Gastrocnemius medialis (tissue), 4 donors: ENCODE measurements at regions not wholly inside any gene's neighbourhood (a gene's known extent, or its start where the extent isn't known, plus 50 kb on each side); places are given as distances from the start of the nearest gene placed in this dataset.

Experiments
- POLR2A ChIP-seq, 2 donors: fragments of 450-650 bp; IDR thresholded peaks; one replicate each; pipeline ENCODE4 v1.6.1; 2017; ENCODE audit warnings: antibody characterized with exemption in 2 of 2, mild to moderate bottlenecking in 2 of 2, moderate library complexity in 2 of 2
- TF ChIP-seq, protein P1 (sequence below), 5 experiments: fragments of 450-650 bp in 3 of 5; fragments of 200-600 bp in 2 of 5; sonication (generic) in 2 of 5; IDR thresholded peaks in 4 of 5; conservative IDR thresholded peaks in 1 of 5; 1 replicate in 4 of 5; 2 replicates in 1 of 5; pipeline ENCODE4 v1.5.1; 2016 to 2019; ENCODE audit warnings: antibody characterized with exemption in 5 of 5, mild to moderate bottlenecking in 3 of 5, moderate library complexity in 3 of 5

GRCh38 chr15:58285921-58286278 lies 145.9 kb upstream of the LIPC start:
- TF ChIP-seq, protein P1, sequence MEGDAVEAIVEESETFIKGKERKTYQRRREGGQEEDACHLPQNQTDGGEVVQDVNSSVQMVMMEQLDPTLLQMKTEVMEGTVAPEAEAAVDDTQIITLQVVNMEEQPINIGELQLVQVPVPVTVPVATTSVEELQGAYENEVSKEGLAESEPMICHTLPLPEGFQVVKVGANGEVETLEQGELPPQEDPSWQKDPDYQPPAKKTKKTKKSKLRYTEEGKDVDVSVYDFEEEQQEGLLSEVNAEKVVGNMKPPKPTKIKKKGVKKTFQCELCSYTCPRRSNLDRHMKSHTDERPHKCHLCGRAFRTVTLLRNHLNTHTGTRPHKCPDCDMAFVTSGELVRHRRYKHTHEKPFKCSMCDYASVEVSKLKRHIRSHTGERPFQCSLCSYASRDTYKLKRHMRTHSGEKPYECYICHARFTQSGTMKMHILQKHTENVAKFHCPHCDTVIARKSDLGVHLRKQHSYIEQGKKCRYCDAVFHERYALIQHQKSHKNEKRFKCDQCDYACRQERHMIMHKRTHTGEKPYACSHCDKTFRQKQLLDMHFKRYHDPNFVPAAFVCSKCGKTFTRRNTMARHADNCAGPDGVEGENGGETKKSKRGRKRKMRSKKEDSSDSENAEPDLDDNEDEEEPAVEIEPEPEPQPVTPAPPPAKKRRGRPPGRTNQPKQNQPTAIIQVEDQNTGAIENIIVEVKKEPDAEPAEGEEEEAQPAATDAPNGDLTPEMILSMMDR (IDR thresholded peaks at IDR 0.05 in 4 of 5, conservative IDR thresholded peaks at IDR 0.05 in 1 of 5), result no peak
- TF ChIP-seq POLR2A (IDR thresholded peaks at IDR 0.05), result no peak
